HG03378 (cell line): ENCODE measurements at regions not wholly inside any gene's neighbourhood (a gene's known extent, or its start where the extent isn't known, plus 50 kb on each side); places are given as distances from the start of the nearest gene placed in this dataset.
"Not testable (repeated sequence)": the region's sequence is repeated elsewhere in the genome, so short reads cannot be mapped to it uniquely, and the experiment has no call there.

ENCODE experiments used
- ATAC-seq: cut with Tn5 transposase; IDR thresholded peaks from one replicate; pipeline ENCODE4 v1.9.1; 2021; ENCODE audit warnings: mild to moderate bottlenecking, moderate library complexity; ENCODE audit not compliant: unreplicated experiment

- no peak for ATAC-seq
These were observed 59.7 kb downstream of the HMGB3 start for GRCh38 chrX:151042842-151043241.

- ATAC-seq: not testable (repeated sequence)
These were observed 83.2 kb downstream of the HMGB3 start for GRCh38 chrX:151066373-151066772.

- ATAC-seq: no peak
These were observed 90.6 kb downstream of the HMGB3 start for GRCh38 chrX:151073767-151074166.

GRCh38 chrX:151081016-151081415, 95.4 kb upstream of the GPR50 start:
- ATAC-seq: no peak

GRCh38 chrX:151082077-151082948, 94.1 kb upstream of the GPR50 start:
- ATAC-seq: peak; percentile 77

DNA sequence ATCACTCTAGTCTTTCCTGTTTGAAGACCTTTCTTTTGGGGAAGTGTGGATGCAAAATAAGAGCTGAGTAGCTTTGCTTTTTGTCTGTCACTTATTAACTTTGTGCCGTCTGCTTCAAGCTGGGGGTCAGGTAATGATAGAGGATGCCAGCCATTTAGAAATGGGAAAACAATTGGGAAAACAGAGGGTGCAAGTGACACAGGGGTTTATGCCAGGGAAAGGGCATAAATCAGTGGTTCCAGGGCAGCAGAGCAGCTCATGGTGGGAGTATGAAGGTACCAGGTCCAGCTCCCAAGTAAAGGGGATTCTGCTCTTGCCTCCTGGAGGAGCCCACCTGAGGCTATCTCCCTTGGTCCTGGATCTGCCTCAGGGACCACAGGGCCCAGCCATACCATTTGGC, 91.9 kb upstream of the GPR50 start:
- ATAC-seq: no peak

DNA sequence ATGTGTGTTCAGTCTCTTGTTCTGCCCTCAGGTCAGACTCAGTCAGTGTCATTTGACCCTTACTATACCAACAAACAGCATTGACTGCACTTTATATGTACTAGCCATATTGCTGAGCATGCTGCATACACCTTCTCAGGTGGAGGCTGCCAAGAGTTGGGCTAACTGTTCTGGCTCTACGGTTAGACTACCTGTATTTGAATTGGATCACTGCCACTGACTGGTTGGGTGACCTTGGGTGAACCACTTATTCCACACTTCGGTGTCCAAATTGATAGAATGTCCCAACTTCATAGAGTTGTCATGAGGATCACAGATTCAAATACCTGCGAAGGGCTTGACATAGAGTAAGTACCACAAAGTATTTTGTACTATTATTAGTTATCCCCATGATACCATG, 91.2 kb upstream of the GPR50 start:
- no peak for ATAC-seq

DNA sequence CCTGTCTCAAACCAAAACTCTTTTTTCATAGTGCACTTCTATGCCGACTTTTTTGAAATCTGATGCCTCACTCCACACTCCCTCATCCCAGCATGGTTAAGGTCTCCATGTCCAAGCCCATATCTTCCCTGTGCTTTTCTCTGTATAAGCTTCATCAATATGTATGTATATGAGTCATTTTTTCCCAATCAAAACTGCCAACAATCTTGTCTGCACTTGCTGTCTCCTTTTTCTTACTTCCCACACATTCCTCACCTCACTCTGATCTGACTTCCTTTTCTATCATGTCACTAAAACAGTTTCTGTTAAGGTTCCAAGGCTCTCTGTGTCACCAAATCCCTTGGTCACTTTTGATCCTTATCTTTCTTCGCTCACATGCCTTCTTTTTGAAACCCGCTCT, 88.2 kb upstream of the GPR50 start:
- ATAC-seq: no peak

- ATAC-seq: no peak
These were observed 77.4 kb upstream of the GPR50 start for GRCh38 chrX:151099001-151099400.

GRCh38 chrX:151100799-151101198, 75.6 kb upstream of the GPR50 start:
- ATAC-seq: no peak

DNA sequence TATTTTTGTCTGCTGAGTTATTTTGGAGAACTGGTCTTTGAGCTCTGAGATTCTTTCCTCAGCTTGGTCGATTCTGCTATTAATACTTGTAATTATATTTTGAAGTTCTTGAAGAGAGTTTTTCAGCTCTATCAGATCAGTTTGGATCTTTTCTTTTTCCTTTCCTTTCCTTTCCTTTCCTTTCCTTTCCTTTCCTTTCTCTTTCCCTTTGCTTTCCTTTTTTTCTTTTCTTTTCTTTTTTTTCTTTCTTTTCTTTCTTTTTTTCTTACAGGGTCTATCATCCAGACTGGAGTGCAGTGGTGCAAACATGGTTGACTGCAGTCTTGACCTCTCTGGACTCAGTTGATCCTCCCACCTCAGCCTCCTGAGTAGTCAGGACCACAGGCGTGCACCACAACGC, 63.2 kb upstream of the GPR50 start:
- ATAC-seq: not testable (repeated sequence)
